K562 (cell line): ENCODE measurements at regions not wholly inside any gene's neighbourhood (a gene's known extent, or its start where the extent isn't known, plus 50 kb on each side); places are given as distances from the start of the nearest gene placed in this dataset.

Source experiments
- AFF1 ChIP-seq, 2 experiments: fragments of 450-650 bp; IDR thresholded peaks; 2 replicates each; pipeline ENCODE4 v1.6.1; 2018; ENCODE audit warnings: mild to moderate bottlenecking in 2 of 2, low read depth in 1 of 2; ENCODE audit not compliant: partially characterized antibody in 2 of 2
- CCNT2 ChIP-seq: IDR thresholded peaks from 2 replicates; pipeline ENCODE4 v1.6.1; 2011; ENCODE audit warnings: borderline replicate concordance, low read depth, mild to moderate bottlenecking, moderate library complexity, mixed read lengths, low read length; ENCODE audit not compliant: insufficient read length; ENCODE audit errors: extremely low read depth
- ERF ChIP-seq: fragments of 450-650 bp; formaldehyde crosslinking; IDR thresholded peaks from 2 replicates; pipeline ENCODE4 v1.4.0; 2020; ENCODE audit warnings: mild to moderate bottlenecking, mixed read lengths
- GATA2 ChIP-seq: sonication (generic); formaldehyde crosslinking; IDR thresholded peaks from 2 replicates; pipeline ENCODE4 v1.4.0; 2020; ENCODE audit warnings: mild to moderate bottlenecking, missing genetic modification reagents
- GTF2F1 ChIP-seq: IDR thresholded peaks from 2 replicates; pipeline ENCODE4 v1.6.1; 2011; ENCODE audit warnings: low read depth, low read length, improper control_type of control experiment
- GTF3C2 ChIP-seq: IDR thresholded peaks from 3 replicates; pipeline ENCODE4 v1.6.1; 2011; ENCODE audit warnings: borderline replicate concordance, mild to moderate bottlenecking, moderate library complexity; ENCODE audit not compliant: insufficient read length; ENCODE audit errors: extremely low read depth
- ILK ChIP-seq: fragments of 450-650 bp; IDR thresholded peaks from 2 replicates; pipeline ENCODE4 v1.6.1; 2016; ENCODE audit warnings: missing genetic modification characterization, low read depth, mild to moderate bottlenecking, missing compliant biosample characterization, moderate library complexity, borderline replicate concordance
- MCM2 ChIP-seq: fragments of 450-650 bp; IDR thresholded peaks from 2 replicates; pipeline ENCODE4 v1.6.1; 2017; ENCODE audit warnings: low read depth, mild to moderate bottlenecking
- MYC ChIP-seq, 2 experiments: fragments of 250-450 bp in 1 of 2; sonication (Bioruptor Pico) in 1 of 2; IDR thresholded peaks; 2 replicates each; pipeline versions ENCODE4 v1.5.1 to v1.6.1; 2012 to 2021; ENCODE audit warnings: low read depth in 2 of 2, borderline replicate concordance in 1 of 2, improper control_type of control experiment in 1 of 2, low read length in 1 of 2, mild to moderate bottlenecking in 1 of 2, moderate library complexity in 1 of 2
- NR1H2 ChIP-seq: sonication (generic); formaldehyde crosslinking; IDR thresholded peaks from 2 replicates; pipeline ENCODE4 v1.4.0; 2020; ENCODE audit warnings: mild to moderate bottlenecking, missing genetic modification reagents
- PTBP1 ChIP-seq: fragments of 200-400 bp; formaldehyde crosslinking; IDR thresholded peaks from 2 replicates; pipeline ENCODE4 v1.6.1; 2017; ENCODE audit warnings: low read depth, low read length
- PURB ChIP-seq: sonication (generic); formaldehyde crosslinking; IDR thresholded peaks from 2 replicates; pipeline ENCODE4 v1.9.0; 2021; ENCODE audit warnings: low read depth, mild to moderate bottlenecking, missing genetic modification reagents
- SMAD4 ChIP-seq: fragments of 250-450 bp; sonication (Bioruptor Pico); conservative IDR thresholded peaks from 2 replicates; pipeline ENCODE4 v1.8.0; 2021; ENCODE audit warnings: inconsistent platforms, mild to moderate bottlenecking, moderate library complexity
- ZNF316 ChIP-seq: fragments of 450-650 bp; IDR thresholded peaks from 2 replicates; pipeline ENCODE4 v1.6.1; 2016
- TF ChIP-seq, protein P1 (sequence below): fragments of 450-650 bp; IDR thresholded peaks from 2 replicates; pipeline ENCODE4 v1.6.1; 2014; ENCODE audit warnings: low read depth, mild to moderate bottlenecking, moderate library complexity, borderline replicate concordance

DNA sequence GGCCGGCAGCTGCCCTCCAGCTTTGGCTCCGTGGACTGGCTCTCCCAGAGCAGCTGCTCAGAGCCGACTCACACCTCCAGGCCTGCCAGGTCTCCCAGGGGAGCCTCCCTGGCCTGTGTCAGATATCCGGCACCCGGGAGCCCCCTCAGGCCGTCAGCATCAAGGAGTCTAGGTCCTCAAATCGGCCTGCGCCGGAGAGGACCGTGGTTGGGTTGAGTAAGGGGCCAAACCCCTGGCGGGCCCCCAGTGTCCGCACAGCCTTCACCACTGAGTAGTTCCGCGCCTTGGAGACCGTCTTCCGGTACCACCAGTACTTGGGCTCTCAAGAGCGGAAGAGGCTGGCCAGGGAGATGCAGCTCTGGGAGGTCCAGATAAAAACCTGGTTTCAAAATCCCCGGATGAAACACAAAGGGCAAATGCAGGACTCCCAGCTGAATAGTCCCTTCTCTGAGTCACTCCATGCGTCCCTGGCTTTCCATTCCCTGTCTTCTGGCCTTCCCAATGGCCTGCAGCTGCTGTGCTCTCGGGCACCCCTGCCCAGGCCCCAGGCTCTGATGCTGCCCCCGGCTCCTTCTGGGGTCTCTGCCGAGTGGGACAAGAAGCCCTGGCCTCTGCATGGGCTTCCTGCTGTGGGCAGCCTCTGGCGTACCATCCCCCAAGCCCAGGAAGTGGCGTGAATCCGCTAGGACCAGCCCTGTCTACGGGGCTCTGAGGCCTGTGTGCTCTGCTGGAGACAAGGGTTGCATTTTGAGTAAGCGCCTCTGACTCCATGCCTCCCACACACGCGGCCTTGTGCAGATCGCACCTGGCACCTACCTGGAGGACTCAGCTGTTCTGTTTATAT, 245.1 kb upstream of the ATXN7L3B start (continued):
- no peak for TF ChIP-seq ILK (tag)
- TF ChIP-seq GTF2F1, result no peak; the same call in 1 of the 2 replicates
- TF ChIP-seq ERF (CRISPR knock-in tag), result no peak
- no peak for TF ChIP-seq CCNT2
- TF ChIP-seq ZNF316, result no peak
- TF ChIP-seq AFF1 (IDR thresholded peaks at IDR 0.05; ENCODE audit: low read depth in 1 of 2, partially characterized antibody in 2 of 2), result no peak
- no peak for TF ChIP-seq NR1H2 (CRISPR knock-in tag)
- TF ChIP-seq MYC (IDR thresholded peaks at IDR 0.05; ENCODE audit: low read depth, low read length), result peak; percentile 76
- 0 out of 2 replicates have a peak, but pooled peaks have one; percentile 61 for TF ChIP-seq MYC (CRISPR knock-in tag; IDR thresholded peaks at IDR 0.05; ENCODE audit: borderline replicate concordance, low read depth)
- TF ChIP-seq GTF3C2, result no peak
- 0 out of 2 replicates have a peak, but pooled peaks have one; percentile 23 for TF ChIP-seq GATA2 (CRISPR knock-in tag)
- no peak for TF ChIP-seq MCM2
- TF ChIP-seq, protein P1, sequence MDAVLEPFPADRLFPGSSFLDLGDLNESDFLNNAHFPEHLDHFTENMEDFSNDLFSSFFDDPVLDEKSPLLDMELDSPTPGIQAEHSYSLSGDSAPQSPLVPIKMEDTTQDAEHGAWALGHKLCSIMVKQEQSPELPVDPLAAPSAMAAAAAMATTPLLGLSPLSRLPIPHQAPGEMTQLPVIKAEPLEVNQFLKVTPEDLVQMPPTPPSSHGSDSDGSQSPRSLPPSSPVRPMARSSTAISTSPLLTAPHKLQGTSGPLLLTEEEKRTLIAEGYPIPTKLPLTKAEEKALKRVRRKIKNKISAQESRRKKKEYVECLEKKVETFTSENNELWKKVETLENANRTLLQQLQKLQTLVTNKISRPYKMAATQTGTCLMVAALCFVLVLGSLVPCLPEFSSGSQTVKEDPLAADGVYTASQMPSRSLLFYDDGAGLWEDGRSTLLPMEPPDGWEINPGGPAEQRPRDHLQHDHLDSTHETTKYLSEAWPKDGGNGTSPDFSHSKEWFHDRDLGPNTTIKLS, result 0 out of 2 replicates have a peak, but pooled peaks have one; percentile 29
- peak; percentile 44; the same call in 1 of the 2 replicates for TF ChIP-seq SMAD4
- TF ChIP-seq PURB, result no peak
- TF ChIP-seq PTBP1, result no peak
